HepG2 (cell line): ENCODE measurements at regions not wholly inside any gene's neighbourhood (a gene's known extent, or its start where the extent isn't known, plus 50 kb on each side); places are given as distances from the start of the nearest gene placed in this dataset.

Experiments
- ATAC-seq: fragments of 200-7000 bp; cut with Tn5 transposase; 3 replicates; pipeline ENCODE4 v1.9.1; 2020; ENCODE audit warnings: mild to moderate bottlenecking, moderate library complexity
- BruUV-seq: library from RNA; stranded (reverse); fragments of 400-500 nt; replicated peaks from 2 replicates; lab custom pipeline; 2021; lab: Mats Ljungman, UMichigan
- CTCF ChIA-PET: fragments of 300-600 bp; formaldehyde crosslinking; extraction: SDS; loops from one replicate; lab custom pipeline; 2021; ENCODE audit warnings: low total read pairs, inconsistent platforms, low intra/inter-chr PET ratio; lab: Yijun Ruan, JAX
- POLR2A ChIA-PET: fragments of 350-600 bp; sonication (Branson Sonifier 250); formaldehyde crosslinking; loops from one replicate; lab custom pipeline; 2020; ENCODE audit warnings: antibody characterized with exemption, inconsistent platforms; lab: Yijun Ruan, JAX
- DNase-seq: peaks from one replicate; pipeline ENCODE4 v3.0.0-alpha.2; 2015; ENCODE audit warnings: low spot score
- FAIRE-seq: peaks from 3 replicates; lab custom pipeline; 2011; peaks lifted over from hg19 to GRCh38; lab: Jason Lieb, UNC
- H2AFZ ChIP-seq: one replicate; pipeline ENCODE4 v1.6.1; 2011; ENCODE audit warnings: low read length, inconsistent platforms
- H3K27ac ChIP-seq: fragments of 300-600 bp; 3 replicates; pipeline ENCODE4 v1.8.0; 2011; ENCODE audit warnings: mixed run types, mild to moderate bottlenecking, mixed read lengths, low read length, inconsistent platforms; ENCODE audit not compliant: insufficient read depth; ENCODE audit errors: extremely low read length
- H3K27me3 ChIP-seq, 2 experiments: fragments of 200-600 bp in 1 of 2; 2 replicates in 1 of 2; 3 replicates in 1 of 2; pipeline versions ENCODE4 v1.6.0 to v1.8.0; 2011; ENCODE audit warnings: low read length in 2 of 2, mild to moderate bottlenecking in 2 of 2, moderate library complexity in 2 of 2, inconsistent platforms in 1 of 2; ENCODE audit not compliant: insufficient read depth in 2 of 2, control insufficient read depth in 1 of 2
- H3K36me3 ChIP-seq, 2 experiments: fragments of 200-600 bp in 1 of 2; replicated peaks in 1 of 2; 2 replicates in 1 of 2; 3 replicates in 1 of 2; pipeline versions ENCODE4 v1.5.1 to v1.8.0; 2011; ENCODE audit warnings: low read length in 2 of 2, inconsistent platforms in 1 of 2; ENCODE audit not compliant: insufficient read depth in 2 of 2, control insufficient read depth in 1 of 2
- H3K4me1 ChIP-seq: 2 replicates; pipeline ENCODE4 v1.5.1; 2012; ENCODE audit warnings: low read length, inconsistent platforms; ENCODE audit not compliant: insufficient read depth
- H3K4me2 ChIP-seq: 2 replicates; pipeline ENCODE4 v1.6.0; 2011; ENCODE audit warnings: low read depth, low read length, inconsistent platforms
- H3K4me3 ChIP-seq, 3 experiments: fragments of 200-600 bp in 1 of 3; sonication (generic), shearing (Covaris generic) in 1 of 3; replicated peaks in 1 of 3; 2 replicates each; pipeline ENCODE4 v1.5.1; 2011 to 2016; ENCODE audit warnings: low read length in 3 of 3, inconsistent platforms in 2 of 3, low read depth in 2 of 3, mild to moderate bottlenecking in 2 of 3, control low read depth in 1 of 3, mixed read lengths in 1 of 3; ENCODE audit not compliant: insufficient read depth in 1 of 3
- H3K79me2 ChIP-seq: one replicate; pipeline ENCODE4 v1.6.1; 2011; ENCODE audit warnings: low read length, inconsistent platforms; ENCODE audit not compliant: insufficient read depth
- H3K9ac ChIP-seq: 2 replicates; pipeline ENCODE4 v1.6.0; 2011; ENCODE audit warnings: mild to moderate bottlenecking, low read depth, low read length, inconsistent platforms; ENCODE audit not compliant: insufficient read depth
- H3K9me3 ChIP-seq: 2 replicates; pipeline ENCODE4 v1.5.1; 2012; ENCODE audit warnings: mild to moderate bottlenecking, low read length
- H4K20me1 ChIP-seq: 2 replicates; pipeline ENCODE4 v1.6.0; 2011; ENCODE audit warnings: inconsistent platforms, mild to moderate bottlenecking, low read length, moderate library complexity; ENCODE audit not compliant: insufficient read depth
- ATF3 ChIP-seq: sonication (generic); formaldehyde crosslinking; IDR thresholded peaks from 2 replicates; pipeline ENCODE4 v1.4.0; 2020; ENCODE audit warnings: missing genetic modification reagents
- ATRX ChIP-seq: sonication (generic); formaldehyde crosslinking; IDR thresholded peaks from 2 replicates; pipeline ENCODE4 v1.4.0; 2020; ENCODE audit warnings: missing genetic modification reagents, borderline replicate concordance
- FOSL2 ChIP-seq: sonication (generic); formaldehyde crosslinking; IDR thresholded peaks from 2 replicates; pipeline ENCODE4 v1.4.0; 2020; ENCODE audit warnings: missing genetic modification reagents
- GMEB2 ChIP-seq: IDR thresholded peaks from 2 replicates; pipeline ENCODE4 v1.6.1; 2016; ENCODE audit warnings: missing biosample characterization, missing genetic modification reagents, low read depth
- GTF2F1 ChIP-seq: fragments of 150-350 bp; IDR thresholded peaks from 2 replicates; pipeline ENCODE4 v1.6.1; 2014; ENCODE audit warnings: low read length
- IRF1 ChIP-seq: sonication (generic); formaldehyde crosslinking; IDR thresholded peaks from 2 replicates; pipeline ENCODE4 v1.4.0; 2020; ENCODE audit warnings: low read depth, mild to moderate bottlenecking, missing genetic modification reagents
- MXD4 ChIP-seq: IDR thresholded peaks from 2 replicates; pipeline ENCODE4 v1.6.1; 2016; ENCODE audit warnings: mild to moderate bottlenecking, missing biosample characterization, missing genetic modification reagents
- PCBP1 ChIP-seq: fragments of 200-400 bp; formaldehyde crosslinking; IDR thresholded peaks from 2 replicates; pipeline ENCODE4 v1.6.1; 2017; ENCODE audit warnings: mild to moderate bottlenecking, low read depth, low read length, borderline replicate concordance
- REXO4 ChIP-seq: sonication (generic); formaldehyde crosslinking; IDR thresholded peaks from 2 replicates; pipeline ENCODE4 v1.8.0; 2022; ENCODE audit warnings: missing genetic modification reagents, mild to moderate bottlenecking, borderline replicate concordance
- TBP ChIP-seq: sonication (generic); formaldehyde crosslinking; IDR thresholded peaks from 2 replicates; pipeline ENCODE4 v1.5.0; 2020; ENCODE audit warnings: missing genetic modification reagents
- TOE1 ChIP-seq: sonication (generic); formaldehyde crosslinking; IDR thresholded peaks from 2 replicates; pipeline ENCODE4 v1.4.0; 2020; ENCODE audit warnings: mild to moderate bottlenecking, missing genetic modification reagents
- TRAFD1 ChIP-seq: sonication (generic); formaldehyde crosslinking; IDR thresholded peaks from 2 replicates; pipeline ENCODE4 v1.5.1; 2020; ENCODE audit warnings: missing genetic modification reagents, mild to moderate bottlenecking, borderline replicate concordance
- ZBTB14 ChIP-seq: sonication (generic); formaldehyde crosslinking; IDR thresholded peaks from 2 replicates; pipeline ENCODE4 v1.4.0; 2020; ENCODE audit warnings: missing genetic modification reagents
- ZNF274 ChIP-seq: sonication (generic); formaldehyde crosslinking; IDR thresholded peaks from 2 replicates; pipeline ENCODE4 v1.5.1; 2020; ENCODE audit warnings: mild to moderate bottlenecking, missing genetic modification reagents
- ZNF414 ChIP-seq: sonication (generic); formaldehyde crosslinking; IDR thresholded peaks from 2 replicates; pipeline ENCODE4 v1.5.0; 2020; ENCODE audit warnings: missing genetic modification reagents
- ZNF749 ChIP-seq: sonication (generic); formaldehyde crosslinking; IDR thresholded peaks from 2 replicates; pipeline ENCODE4 v1.8.0; 2022; ENCODE audit warnings: mild to moderate bottlenecking, missing genetic modification reagents, moderate library complexity, borderline replicate concordance
- WGBS: methylation state at CpG from one replicate; pipeline ENCODE4 v1.1.6; 2017; ENCODE audit warnings: low lambda C conversion rate; 5-methylcytosine and 5-hydroxymethylcytosine counted together
- in situ Hi-C: cut with HindIII; loops from 2 replicates; pipeline ENCODE4 v1.10.0; 2017; ENCODE audit warnings: low pct_unique_long_range_greater_than_20kb; ENCODE audit not compliant: extremely low pct_ligation_motif_present
- intact Hi-C: fragments of 100-400 bp; cut with micrococcal nuclease; formaldehyde crosslinking; loops from one replicate; pipeline ENCODE4 v1.10.0; 2022; ENCODE audit not compliant: unreplicated experiment

GRCh38 chr2:150127995-150128394 lies 359.5 kb downstream of the RND3 start:
- no TSS peak for BruUV-seq
- no peak overlapping the region for H2AFZ ChIP-seq
- POLR2A ChIA-PET: no interaction called here
- intact Hi-C loops: no loop called here
- H3K4me1 ChIP-seq: no peaks in the 10 kb centered on the region
- ATAC-seq (no peak), FAIRE-seq (no peak), DNase-seq (no peak)
- in situ Hi-C loops: no loop called here
- no peak overlapping the region for H3K9ac ChIP-seq
- H3K27ac ChIP-seq: no peak overlapping the region
- no peak overlapping the region for H3K4me3 ChIP-seq
- no peaks in the 10 kb centered on the region for H3K27me3 ChIP-seq
- no peak overlapping the region for H3K4me2 ChIP-seq
- CTCF ChIA-PET: no interaction called here
- H3K36me3 ChIP-seq: no peaks in the 10 kb centered on the region
- peaks cover 24% of the 10 kb centered on the region; the same call in 1 of the 2 replicates for H3K9me3 ChIP-seq
- H4K20me1 ChIP-seq: no peaks in the 10 kb centered on the region
- H3K79me2 ChIP-seq: no peaks in the 10 kb centered on the region
- WGBS: 11% methylated on average over 4 of the region's 4 CpGs
- no peak for TF ChIP-seq TBP (CRISPR knock-in tag)
- no peak for TF ChIP-seq REXO4 (CRISPR knock-in tag)
- no peak for TF ChIP-seq ATRX (CRISPR knock-in tag)
- no peak for TF ChIP-seq MXD4 (CRISPR knock-in tag)
- no peak for TF ChIP-seq ATF3 (CRISPR knock-in tag)
- TF ChIP-seq IRF1 (CRISPR knock-in tag): no peak
- no peak for TF ChIP-seq ZNF274 (CRISPR knock-in tag)
- TF ChIP-seq ZNF414 (CRISPR knock-in tag): no peak
- no peak for TF ChIP-seq PCBP1
- no peak for TF ChIP-seq FOSL2 (CRISPR knock-in tag)
- no peak for TF ChIP-seq GTF2F1
- no peak for TF ChIP-seq ZNF749 (CRISPR knock-in tag)
- TF ChIP-seq ZBTB14 (CRISPR knock-in tag): no peak
- TF ChIP-seq TOE1 (CRISPR knock-in tag): no peak
- TF ChIP-seq GMEB2: no peak
- no peak for TF ChIP-seq TRAFD1
